GM18861 (cell line): ENCODE measurements at regions not wholly inside any gene's neighbourhood (a gene's known extent, or its start where the extent isn't known, plus 50 kb on each side); places are given as distances from the start of the nearest gene placed in this dataset.
A peak's percentile ranks its signal among the peaks of the same experiment; 100 is the strongest.

Experiments used
- ATAC-seq: cut with Tn5 transposase; IDR thresholded peaks from one replicate; pipeline ENCODE4 v1.9.1; 2021; ENCODE audit not compliant: unreplicated experiment

- ATAC-seq = no peak
Observed at GRCh38 chr4:4695497-4695896, 153.6 kb upstream of the STX18 start.

- no peak for ATAC-seq
Observed at GRCh38 chr4:4694827-4695226, 153.0 kb upstream of the STX18 start.

GRCh38 chr4:4694296-4694772, 152.5 kb upstream of the STX18 start:
- ATAC-seq = no peak

- no peak for ATAC-seq
Observed at GRCh38 chr4:4693755-4694295, 152.0 kb upstream of the STX18 start.

GRCh38 chr4:4693258-4693657, 151.4 kb upstream of the STX18 start:
- ATAC-seq = peak; percentile 55

- no peak for ATAC-seq
Observed at GRCh38 chr4:4690854-4691253, 149.0 kb upstream of the STX18 start.

GRCh38 chr4:4689694-4690440, 148.0 kb upstream of the STX18 start:
- ATAC-seq = peak; percentile 60

- no peak for ATAC-seq
Observed at GRCh38 chr4:4687935-4688727, 146.3 kb upstream of the STX18 start.

- no peak for ATAC-seq
Observed at GRCh38 chr4:4687100-4687499, 145.3 kb upstream of the STX18 start.

GRCh38 chr4:4685810-4686795, 144.3 kb upstream of the STX18 start:
- ATAC-seq = no peak

- ATAC-seq = no peak
Observed at GRCh38 chr4:4681653-4682052, 139.8 kb upstream of the STX18 start.

GRCh38 chr4:4680758-4681157, 138.9 kb upstream of the STX18 start:
- ATAC-seq = no peak

- no peak for ATAC-seq
Observed at GRCh38 chr4:4680243-4680642, 138.4 kb upstream of the STX18 start.

GRCh38 chr4:4677556-4678522, 136.0 kb upstream of the STX18 start:
- no peak for ATAC-seq

- ATAC-seq = no peak
Observed at GRCh38 chr4:4675641-4676040, 133.8 kb upstream of the STX18 start.

GRCh38 chr4:4675051-4675581, 133.3 kb upstream of the STX18 start:
- no peak for ATAC-seq

- ATAC-seq = no peak
Observed at GRCh38 chr4:4673070-4673469, 131.2 kb upstream of the STX18 start.

- no peak for ATAC-seq
Observed at GRCh38 chr4:4672402-4672801, 130.6 kb upstream of the STX18 start.

GRCh38 chr4:4671774-4672349, 130.0 kb upstream of the STX18 start:
- no peak for ATAC-seq
